GM12892 (cell line): ENCODE measurements at regions not wholly inside any gene's neighbourhood (a gene's known extent, or its start where the extent isn't known, plus 50 kb on each side); places are given as distances from the start of the nearest gene placed in this dataset.

Experiments
- POLR2A ChIP-seq: IDR thresholded peaks from 2 replicates; pipeline ENCODE4 v1.6.1; 2011; ENCODE audit warnings: low read depth, low read length, control low read depth
- POLR2AphosphoS5 ChIP-seq: IDR thresholded peaks from 2 replicates; pipeline ENCODE4 v1.6.1; 2011; ENCODE audit warnings: low read depth, low read length, control low read depth
- TAF1 ChIP-seq: IDR thresholded peaks from 2 replicates; pipeline ENCODE4 v1.6.1; 2011; ENCODE audit warnings: low read depth, mild to moderate bottlenecking, control low read depth, low read length, borderline replicate concordance

DNA sequence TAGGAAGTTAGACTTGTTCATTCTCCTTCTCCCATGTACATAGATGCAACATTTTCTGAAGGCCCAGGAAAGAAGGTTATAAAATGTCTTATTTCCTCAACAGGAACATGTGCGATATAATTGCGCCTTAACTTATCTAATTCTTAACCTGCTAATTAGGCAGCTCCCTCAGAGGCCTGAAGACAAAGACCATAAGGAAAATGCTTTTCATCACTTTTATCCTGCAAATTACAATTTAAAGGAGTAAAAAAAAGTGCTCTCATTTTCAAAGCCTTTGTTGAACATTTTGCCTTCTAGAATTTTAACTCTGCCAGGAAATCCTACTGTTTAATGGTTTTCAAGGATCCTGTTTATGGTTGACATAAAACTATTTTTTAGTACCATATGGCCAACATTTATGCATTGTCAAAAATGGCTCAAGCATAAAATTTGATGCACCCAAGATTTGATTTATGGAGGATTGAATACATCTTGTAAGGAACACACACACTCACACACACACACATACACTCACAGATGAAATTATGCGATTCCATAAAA is 660.4 kb upstream of the TMEM132C start:
- no peak for TF ChIP-seq POLR2AphosphoS5
- no peak for TF ChIP-seq POLR2A
- TF ChIP-seq TAF1: no peak
